ENCODE measurements at regions not wholly inside any gene's neighbourhood (a gene's known extent, or its start where the extent isn't known, plus 50 kb on each side); places are given as distances from the start of the nearest gene placed in this dataset.

DNA sequence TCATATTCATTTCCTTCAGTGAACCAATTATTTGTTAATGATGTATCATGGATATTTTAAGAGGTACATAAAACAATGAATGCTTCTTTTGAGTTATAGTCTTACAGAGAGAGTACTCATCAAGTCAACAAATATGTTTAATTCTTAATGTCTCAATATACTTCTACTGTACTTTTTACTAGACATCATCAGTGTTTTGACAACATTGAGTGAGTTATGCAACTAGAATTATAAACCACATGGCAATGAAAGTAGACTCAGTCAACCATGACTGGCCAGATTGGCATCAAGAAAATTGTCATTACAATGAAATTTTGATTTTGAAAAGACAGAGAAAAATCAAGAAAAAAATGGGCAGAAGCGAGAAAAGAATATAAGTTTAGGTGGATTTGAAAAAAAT, 1248.1 kb upstream of the CDH18 start:
- no peaks in the 10 kb centered on the region for H3K27me3 Mint-ChIP-seq (ENCODE audit: low read depth, poor library complexity)
- no peaks in the 10 kb centered on the region for H3K9me3 Mint-ChIP-seq
- H3K4me1 Mint-ChIP-seq = no peaks in the 10 kb centered on the region
- H3K4me3 Mint-ChIP-seq = no peak overlapping the region
- DNase-seq = no peak
- TF ChIP-seq, protein P1, sequence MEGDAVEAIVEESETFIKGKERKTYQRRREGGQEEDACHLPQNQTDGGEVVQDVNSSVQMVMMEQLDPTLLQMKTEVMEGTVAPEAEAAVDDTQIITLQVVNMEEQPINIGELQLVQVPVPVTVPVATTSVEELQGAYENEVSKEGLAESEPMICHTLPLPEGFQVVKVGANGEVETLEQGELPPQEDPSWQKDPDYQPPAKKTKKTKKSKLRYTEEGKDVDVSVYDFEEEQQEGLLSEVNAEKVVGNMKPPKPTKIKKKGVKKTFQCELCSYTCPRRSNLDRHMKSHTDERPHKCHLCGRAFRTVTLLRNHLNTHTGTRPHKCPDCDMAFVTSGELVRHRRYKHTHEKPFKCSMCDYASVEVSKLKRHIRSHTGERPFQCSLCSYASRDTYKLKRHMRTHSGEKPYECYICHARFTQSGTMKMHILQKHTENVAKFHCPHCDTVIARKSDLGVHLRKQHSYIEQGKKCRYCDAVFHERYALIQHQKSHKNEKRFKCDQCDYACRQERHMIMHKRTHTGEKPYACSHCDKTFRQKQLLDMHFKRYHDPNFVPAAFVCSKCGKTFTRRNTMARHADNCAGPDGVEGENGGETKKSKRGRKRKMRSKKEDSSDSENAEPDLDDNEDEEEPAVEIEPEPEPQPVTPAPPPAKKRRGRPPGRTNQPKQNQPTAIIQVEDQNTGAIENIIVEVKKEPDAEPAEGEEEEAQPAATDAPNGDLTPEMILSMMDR (IDR thresholded peaks at IDR 0.05) = no peak
- no peak overlapping the region for H3K27ac Mint-ChIP-seq
- no peaks in the 10 kb centered on the region for H3K36me3 Mint-ChIP-seq (ENCODE audit: low read depth)

DNA sequence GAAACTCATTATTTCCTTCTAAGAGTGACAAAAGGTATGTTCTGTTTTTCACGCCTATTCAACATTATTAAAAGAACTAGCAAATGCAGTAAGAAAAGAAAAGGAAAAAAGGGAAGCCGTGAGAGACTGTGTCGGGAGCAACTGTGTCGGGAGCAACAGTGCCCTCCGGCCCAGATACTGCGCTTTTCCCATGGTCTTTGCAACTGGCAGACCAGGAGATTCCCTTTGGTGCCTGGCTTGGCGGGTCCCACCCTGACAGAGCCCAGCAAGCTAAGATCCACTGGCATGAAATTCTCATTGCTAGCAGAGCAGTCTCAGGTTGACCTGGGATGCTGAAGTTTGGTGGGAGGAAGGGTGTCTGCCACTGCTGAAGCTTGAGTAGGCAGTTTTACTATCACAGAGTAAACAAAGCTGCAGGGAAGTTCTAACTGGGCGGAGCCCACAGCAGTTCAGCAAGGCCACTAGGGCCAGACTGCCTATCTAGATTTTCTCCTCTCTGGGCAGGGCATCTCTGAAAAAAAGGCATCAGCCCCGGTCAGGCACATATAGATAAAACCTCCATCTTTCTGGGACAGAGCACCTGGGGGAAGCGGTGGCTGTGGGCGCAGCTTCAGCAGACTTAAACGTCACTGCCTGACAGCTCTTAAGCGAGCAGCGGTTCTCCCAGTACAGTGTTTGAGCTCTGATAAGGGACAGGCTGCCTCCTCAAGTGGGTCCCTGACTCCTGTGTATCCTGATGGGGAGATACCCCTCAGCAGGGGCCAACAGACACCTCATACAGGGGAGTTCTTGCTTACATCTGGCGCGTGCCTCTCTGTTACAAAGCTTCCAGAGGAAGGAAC, 1237.4 kb upstream of the CDH18 start:
- TF ChIP-seq, protein P1 (IDR thresholded peaks at IDR 0.05) = no peak
- Mint-ChIP-seq H3K36me3 (ENCODE audit: low read depth) (no peaks in the 10 kb centered on the region), H3K4me1 (peaks cover 9% of the 10 kb centered on the region), H3K4me3 (no peak overlapping the region), H3K27me3 (ENCODE audit: low read depth, poor library complexity) (peaks cover 9% of the 10 kb centered on the region), H3K9me3 (no peaks in the 10 kb centered on the region), H3K27ac (no peak overlapping the region)
- DNase-seq = no peak

DNA sequence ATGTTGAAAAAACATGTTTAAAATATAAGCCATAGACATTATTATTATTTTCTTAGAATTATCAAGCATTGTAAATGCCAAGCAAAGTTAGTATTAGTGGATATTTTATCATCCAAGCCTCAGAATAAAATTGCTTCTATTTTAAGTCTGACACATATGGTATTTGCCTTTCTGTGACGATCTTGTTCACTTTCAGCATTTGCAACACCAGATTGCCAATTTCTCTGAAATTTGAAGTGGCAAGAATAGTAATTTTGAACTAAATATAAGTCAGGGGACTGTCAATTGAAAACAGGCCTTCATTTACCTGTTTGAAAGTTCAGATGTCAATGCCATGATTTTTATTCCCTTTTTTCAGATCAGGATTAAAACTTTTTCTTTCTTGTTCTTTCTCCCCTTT, 1233.6 kb upstream of the CDH18 start:
- Mint-ChIP-seq H3K9me3 (peaks cover 3% of the 10 kb centered on the region), H3K4me3 (no peak overlapping the region), H3K4me1 (peaks cover 19% of the 10 kb centered on the region), H3K27ac (no peak overlapping the region), H3K36me3 (ENCODE audit: low read depth) (no peaks in the 10 kb centered on the region), H3K27me3 (ENCODE audit: low read depth, poor library complexity) (no peaks in the 10 kb centered on the region)
- TF ChIP-seq, protein P1 (IDR thresholded peaks at IDR 0.05) = no peak
- DNase-seq = no peak

DNA sequence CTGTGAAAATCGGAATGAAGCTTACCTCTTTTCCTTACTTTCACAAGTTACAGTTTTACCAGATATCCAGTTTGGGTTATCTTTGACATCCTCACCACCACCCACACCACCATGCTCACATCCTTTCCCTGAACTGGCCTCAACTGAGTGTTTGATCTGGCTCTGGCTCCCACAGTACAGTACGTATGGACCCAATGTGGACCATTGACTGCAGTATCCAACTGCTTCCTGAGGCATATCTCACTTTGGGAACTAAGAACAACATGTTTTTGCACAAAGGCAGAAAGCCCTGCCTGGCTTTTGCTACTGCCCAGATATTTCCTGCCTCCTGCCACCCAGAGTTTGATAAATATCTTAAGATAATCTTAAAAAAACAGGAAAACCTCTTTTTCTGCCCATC, 1232.0 kb upstream of the CDH18 start:
- no peak for DNase-seq
- TF ChIP-seq, protein P1 (IDR thresholded peaks at IDR 0.05) = no peak
- Mint-ChIP-seq H3K4me3 (no peak overlapping the region), H3K27ac (peak overlapping the region; percentile 77), H3K4me1 (peaks cover 11% of the 10 kb centered on the region), H3K36me3 (ENCODE audit: low read depth) (no peaks in the 10 kb centered on the region), H3K27me3 (ENCODE audit: low read depth, poor library complexity) (no peaks in the 10 kb centered on the region), H3K9me3 (peaks cover 3% of the 10 kb centered on the region)

DNA sequence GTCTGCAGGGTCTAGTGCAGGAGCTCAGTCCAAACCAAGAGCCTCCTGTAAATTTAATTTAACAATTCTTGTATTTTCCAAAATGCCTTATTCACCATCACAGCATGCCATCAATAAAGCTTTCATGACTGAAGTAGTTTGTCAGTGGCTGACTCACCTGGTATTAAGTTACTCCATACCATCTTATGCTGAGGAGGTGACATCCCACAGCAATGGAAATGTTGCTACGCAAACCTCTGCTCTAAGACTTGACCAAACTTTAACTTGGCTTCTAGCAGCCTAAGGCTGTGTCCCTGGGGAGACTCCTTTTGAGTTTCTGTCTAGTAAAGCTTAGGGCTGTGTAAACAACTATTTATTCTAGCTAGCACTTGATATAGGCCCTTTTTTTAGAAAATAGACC, 1231.3 kb upstream of the CDH18 start:
- H3K27me3 Mint-ChIP-seq (ENCODE audit: low read depth, poor library complexity) = no peaks in the 10 kb centered on the region
- H3K36me3 Mint-ChIP-seq (ENCODE audit: low read depth) = no peaks in the 10 kb centered on the region
- no peak overlapping the region for H3K4me3 Mint-ChIP-seq
- no peak overlapping the region for H3K27ac Mint-ChIP-seq
- no peak for DNase-seq
- H3K4me1 Mint-ChIP-seq = peaks cover 10% of the 10 kb centered on the region
- TF ChIP-seq, protein P1 (IDR thresholded peaks at IDR 0.05) = no peak
- peaks cover 3% of the 10 kb centered on the region for H3K9me3 Mint-ChIP-seq

DNA sequence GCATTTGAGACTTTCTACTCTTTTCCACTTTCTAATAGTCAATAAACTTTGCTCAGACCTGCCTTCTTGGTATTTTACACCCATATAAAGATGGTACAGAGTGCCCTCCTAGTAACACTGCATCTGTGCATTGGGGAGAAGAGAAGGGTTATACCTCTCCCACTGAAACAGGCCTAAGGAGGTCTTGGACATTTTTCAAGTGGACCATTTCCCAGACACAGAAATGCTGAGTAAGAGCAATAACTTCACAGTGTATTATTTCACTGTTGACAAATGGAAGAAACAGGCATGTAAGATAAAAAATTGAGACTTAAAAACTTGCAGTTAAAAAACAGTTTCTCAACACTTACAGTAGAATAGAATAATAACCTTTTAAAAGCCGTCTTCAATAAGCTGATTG, 1224.0 kb upstream of the CDH18 start:
- TF ChIP-seq, protein P1 (IDR thresholded peaks at IDR 0.05) = no peak
- peak overlapping the region; percentile 30 for H3K27ac Mint-ChIP-seq
- no peaks in the 10 kb centered on the region for H3K36me3 Mint-ChIP-seq (ENCODE audit: low read depth)
- no peak overlapping the region for H3K4me3 Mint-ChIP-seq
- peaks cover 5% of the 10 kb centered on the region for H3K4me1 Mint-ChIP-seq
- DNase-seq = no peak
- H3K9me3 Mint-ChIP-seq = peaks cover 4% of the 10 kb centered on the region
- peaks cover 4% of the 10 kb centered on the region for H3K27me3 Mint-ChIP-seq (ENCODE audit: low read depth, poor library complexity)
